ENCODE measurements at regions not wholly inside any gene's neighbourhood (a gene's known extent, or its start where the extent isn't known, plus 50 kb on each side); places are given as distances from the start of the nearest gene placed in this dataset.
"Not testable (repeated sequence)": the region's sequence is repeated elsewhere in the genome, so short reads cannot be mapped to it uniquely, and the experiment has no call there.

- Mint-ChIP-seq H3K4me3 (no peak overlapping the region), H3K36me3 (peaks cover 41% of the 10 kb centered on the region), H3K27me3 (ENCODE audit: low read depth) (no peaks in the 10 kb centered on the region), H3K9me3 (peaks cover 61% of the 10 kb centered on the region), H3K4me1 (no peaks in the 10 kb centered on the region), H3K27ac (no peak overlapping the region)
- no peak for DNase-seq (ENCODE audit: low spot score)
- ATAC-seq: no peak
- ChIA-PET CTCF (no interaction called here), POLR2A (no interaction called here)
- TF ChIP-seq PRRX2 (CRISPR knock-in tag; IDR thresholded peaks at IDR 0.05) (no peak), OVOL2 (CRISPR knock-in tag; IDR thresholded peaks at IDR 0.05; ENCODE audit: borderline replicate concordance) (no peak), MYBL2 (CRISPR knock-in tag; IDR thresholded peaks at IDR 0.05) (no peak), SP1 (CRISPR knock-in tag; conservative IDR thresholded peaks at IDR 0.05) (no peak), ESRRA (CRISPR knock-in tag; IDR thresholded peaks at IDR 0.05; ENCODE audit: borderline replicate concordance) (no peak), FOXP1 (CRISPR knock-in tag; IDR thresholded peaks at IDR 0.05; ENCODE audit: borderline replicate concordance) (no peak), SMAD3 (CRISPR knock-in tag; IDR thresholded peaks at IDR 0.05; ENCODE audit: borderline replicate concordance) (no peak), NR2C2 (CRISPR knock-in tag; IDR thresholded peaks at IDR 0.05) (no peak), CREM (CRISPR knock-in tag; IDR thresholded peaks at IDR 0.05) (no peak), ZNF425 (CRISPR knock-in tag; conservative IDR thresholded peaks at IDR 0.05) (no peak), ZNF263 (CRISPR knock-in tag; IDR thresholded peaks at IDR 0.05; ENCODE audit: low read depth) (no peak), TP53 (CRISPR knock-in tag; IDR thresholded peaks at IDR 0.05) (no peak), HMGA2 (CRISPR knock-in tag; IDR thresholded peaks at IDR 0.05) (no peak), RORB (CRISPR knock-in tag; IDR thresholded peaks at IDR 0.05) (no peak), USF1 (CRISPR knock-in tag; IDR thresholded peaks at IDR 0.05) (no peak), ZNF396 (CRISPR knock-in tag; IDR thresholded peaks at IDR 0.05; ENCODE audit: borderline replicate concordance) (no peak)
- TF ChIP-seq, protein P1, sequence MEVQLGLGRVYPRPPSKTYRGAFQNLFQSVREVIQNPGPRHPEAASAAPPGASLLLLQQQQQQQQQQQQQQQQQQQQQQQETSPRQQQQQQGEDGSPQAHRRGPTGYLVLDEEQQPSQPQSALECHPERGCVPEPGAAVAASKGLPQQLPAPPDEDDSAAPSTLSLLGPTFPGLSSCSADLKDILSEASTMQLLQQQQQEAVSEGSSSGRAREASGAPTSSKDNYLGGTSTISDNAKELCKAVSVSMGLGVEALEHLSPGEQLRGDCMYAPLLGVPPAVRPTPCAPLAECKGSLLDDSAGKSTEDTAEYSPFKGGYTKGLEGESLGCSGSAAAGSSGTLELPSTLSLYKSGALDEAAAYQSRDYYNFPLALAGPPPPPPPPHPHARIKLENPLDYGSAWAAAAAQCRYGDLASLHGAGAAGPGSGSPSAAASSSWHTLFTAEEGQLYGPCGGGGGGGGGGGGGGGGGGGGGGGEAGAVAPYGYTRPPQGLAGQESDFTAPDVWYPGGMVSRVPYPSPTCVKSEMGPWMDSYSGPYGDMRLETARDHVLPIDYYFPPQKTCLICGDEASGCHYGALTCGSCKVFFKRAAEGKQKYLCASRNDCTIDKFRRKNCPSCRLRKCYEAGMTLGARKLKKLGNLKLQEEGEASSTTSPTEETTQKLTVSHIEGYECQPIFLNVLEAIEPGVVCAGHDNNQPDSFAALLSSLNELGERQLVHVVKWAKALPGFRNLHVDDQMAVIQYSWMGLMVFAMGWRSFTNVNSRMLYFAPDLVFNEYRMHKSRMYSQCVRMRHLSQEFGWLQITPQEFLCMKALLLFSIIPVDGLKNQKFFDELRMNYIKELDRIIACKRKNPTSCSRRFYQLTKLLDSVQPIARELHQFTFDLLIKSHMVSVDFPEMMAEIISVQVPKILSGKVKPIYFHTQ (CRISPR knock-in tag; IDR thresholded peaks at IDR 0.05): no peak
- TF ChIP-seq, protein P2, sequence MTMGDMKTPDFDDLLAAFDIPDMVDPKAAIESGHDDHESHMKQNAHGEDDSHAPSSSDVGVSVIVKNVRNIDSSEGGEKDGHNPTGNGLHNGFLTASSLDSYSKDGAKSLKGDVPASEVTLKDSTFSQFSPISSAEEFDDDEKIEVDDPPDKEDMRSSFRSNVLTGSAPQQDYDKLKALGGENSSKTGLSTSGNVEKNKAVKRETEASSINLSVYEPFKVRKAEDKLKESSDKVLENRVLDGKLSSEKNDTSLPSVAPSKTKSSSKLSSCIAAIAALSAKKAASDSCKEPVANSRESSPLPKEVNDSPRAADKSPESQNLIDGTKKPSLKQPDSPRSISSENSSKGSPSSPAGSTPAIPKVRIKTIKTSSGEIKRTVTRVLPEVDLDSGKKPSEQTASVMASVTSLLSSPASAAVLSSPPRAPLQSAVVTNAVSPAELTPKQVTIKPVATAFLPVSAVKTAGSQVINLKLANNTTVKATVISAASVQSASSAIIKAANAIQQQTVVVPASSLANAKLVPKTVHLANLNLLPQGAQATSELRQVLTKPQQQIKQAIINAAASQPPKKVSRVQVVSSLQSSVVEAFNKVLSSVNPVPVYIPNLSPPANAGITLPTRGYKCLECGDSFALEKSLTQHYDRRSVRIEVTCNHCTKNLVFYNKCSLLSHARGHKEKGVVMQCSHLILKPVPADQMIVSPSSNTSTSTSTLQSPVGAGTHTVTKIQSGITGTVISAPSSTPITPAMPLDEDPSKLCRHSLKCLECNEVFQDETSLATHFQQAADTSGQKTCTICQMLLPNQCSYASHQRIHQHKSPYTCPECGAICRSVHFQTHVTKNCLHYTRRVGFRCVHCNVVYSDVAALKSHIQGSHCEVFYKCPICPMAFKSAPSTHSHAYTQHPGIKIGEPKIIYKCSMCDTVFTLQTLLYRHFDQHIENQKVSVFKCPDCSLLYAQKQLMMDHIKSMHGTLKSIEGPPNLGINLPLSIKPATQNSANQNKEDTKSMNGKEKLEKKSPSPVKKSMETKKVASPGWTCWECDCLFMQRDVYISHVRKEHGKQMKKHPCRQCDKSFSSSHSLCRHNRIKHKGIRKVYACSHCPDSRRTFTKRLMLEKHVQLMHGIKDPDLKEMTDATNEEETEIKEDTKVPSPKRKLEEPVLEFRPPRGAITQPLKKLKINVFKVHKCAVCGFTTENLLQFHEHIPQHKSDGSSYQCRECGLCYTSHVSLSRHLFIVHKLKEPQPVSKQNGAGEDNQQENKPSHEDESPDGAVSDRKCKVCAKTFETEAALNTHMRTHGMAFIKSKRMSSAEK (CRISPR knock-in tag; IDR thresholded peaks at IDR 0.05; ENCODE audit: borderline replicate concordance): no peak
- TF ChIP-seq, protein P3, sequence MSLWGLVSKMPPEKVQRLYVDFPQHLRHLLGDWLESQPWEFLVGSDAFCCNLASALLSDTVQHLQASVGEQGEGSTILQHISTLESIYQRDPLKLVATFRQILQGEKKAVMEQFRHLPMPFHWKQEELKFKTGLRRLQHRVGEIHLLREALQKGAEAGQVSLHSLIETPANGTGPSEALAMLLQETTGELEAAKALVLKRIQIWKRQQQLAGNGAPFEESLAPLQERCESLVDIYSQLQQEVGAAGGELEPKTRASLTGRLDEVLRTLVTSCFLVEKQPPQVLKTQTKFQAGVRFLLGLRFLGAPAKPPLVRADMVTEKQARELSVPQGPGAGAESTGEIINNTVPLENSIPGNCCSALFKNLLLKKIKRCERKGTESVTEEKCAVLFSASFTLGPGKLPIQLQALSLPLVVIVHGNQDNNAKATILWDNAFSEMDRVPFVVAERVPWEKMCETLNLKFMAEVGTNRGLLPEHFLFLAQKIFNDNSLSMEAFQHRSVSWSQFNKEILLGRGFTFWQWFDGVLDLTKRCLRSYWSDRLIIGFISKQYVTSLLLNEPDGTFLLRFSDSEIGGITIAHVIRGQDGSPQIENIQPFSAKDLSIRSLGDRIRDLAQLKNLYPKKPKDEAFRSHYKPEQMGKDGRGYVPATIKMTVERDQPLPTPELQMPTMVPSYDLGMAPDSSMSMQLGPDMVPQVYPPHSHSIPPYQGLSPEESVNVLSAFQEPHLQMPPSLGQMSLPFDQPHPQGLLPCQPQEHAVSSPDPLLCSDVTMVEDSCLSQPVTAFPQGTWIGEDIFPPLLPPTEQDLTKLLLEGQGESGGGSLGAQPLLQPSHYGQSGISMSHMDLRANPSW (CRISPR knock-in tag; conservative IDR thresholded peaks at IDR 0.05; ENCODE audit: low read depth): no peak
- TF ChIP-seq, protein P4, sequence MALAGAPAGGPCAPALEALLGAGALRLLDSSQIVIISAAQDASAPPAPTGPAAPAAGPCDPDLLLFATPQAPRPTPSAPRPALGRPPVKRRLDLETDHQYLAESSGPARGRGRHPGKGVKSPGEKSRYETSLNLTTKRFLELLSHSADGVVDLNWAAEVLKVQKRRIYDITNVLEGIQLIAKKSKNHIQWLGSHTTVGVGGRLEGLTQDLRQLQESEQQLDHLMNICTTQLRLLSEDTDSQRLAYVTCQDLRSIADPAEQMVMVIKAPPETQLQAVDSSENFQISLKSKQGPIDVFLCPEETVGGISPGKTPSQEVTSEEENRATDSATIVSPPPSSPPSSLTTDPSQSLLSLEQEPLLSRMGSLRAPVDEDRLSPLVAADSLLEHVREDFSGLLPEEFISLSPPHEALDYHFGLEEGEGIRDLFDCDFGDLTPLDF (CRISPR knock-in tag; IDR thresholded peaks at IDR 0.05): no peak
Measured at GRCh38 chr15:24078310-24079029, 391.4 kb upstream of the NDN start.

DNA sequence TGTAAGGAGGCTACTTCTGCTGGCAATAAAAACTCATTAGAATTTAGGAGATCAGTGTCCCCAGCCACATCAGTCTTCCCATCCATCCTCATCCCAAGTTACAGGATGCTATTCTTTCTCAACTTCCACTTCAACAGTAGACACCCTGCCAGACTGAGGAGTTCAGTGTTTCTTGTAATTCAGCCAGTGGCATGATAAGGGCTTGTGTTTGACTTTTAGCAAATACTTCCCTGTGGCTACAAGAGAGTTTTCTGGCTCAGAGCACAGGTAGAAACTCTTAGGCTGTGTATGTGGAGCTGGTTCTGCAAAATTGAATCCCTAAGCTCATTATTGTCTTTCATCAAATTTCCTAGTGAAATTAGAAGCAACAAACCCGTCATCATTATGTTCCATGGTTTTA is 401.8 kb upstream of the NDN start:
- DNase-seq (ENCODE audit: low spot score); H3K27ac Mint-ChIP-seq; H3K4me1 Mint-ChIP-seq; H3K27me3 Mint-ChIP-seq (ENCODE audit: low read depth); CTCF ChIA-PET; POLR2A ChIA-PET; ATAC-seq; H3K4me3 Mint-ChIP-seq: not testable (repeated sequence)
- Mint-ChIP-seq H3K9me3 (peaks cover 76% of the 10 kb centered on the region), H3K36me3 (peaks cover 44% of the 10 kb centered on the region)
